Ishikawa (cell line): ENCODE measurements at regions not wholly inside any gene's neighbourhood (a gene's known extent, or its start where the extent isn't known, plus 50 kb on each side); places are given as distances from the start of the nearest gene placed in this dataset.

Source experiments
- CEBPB ChIP-seq: IDR thresholded peaks from 2 replicates; pipeline ENCODE4 v1.6.1; 2012
- EP300 ChIP-seq: IDR thresholded peaks from 2 replicates; pipeline ENCODE4 v1.6.1; 2012; ENCODE audit warnings: borderline replicate concordance
- FOXM1 ChIP-seq: IDR thresholded peaks from 2 replicates; pipeline ENCODE4 v1.6.1; 2012; ENCODE audit warnings: low read depth, borderline replicate concordance
- MAX ChIP-seq: IDR thresholded peaks from 2 replicates; pipeline ENCODE4 v1.6.1; 2012
- NFIC ChIP-seq: IDR thresholded peaks from 2 replicates; pipeline ENCODE4 v1.6.1; 2012
- RAD21 ChIP-seq: IDR thresholded peaks from 2 replicates; pipeline ENCODE4 v1.6.1; 2012; ENCODE audit warnings: low read depth
- REST ChIP-seq: IDR thresholded peaks from 2 replicates; pipeline ENCODE4 v1.6.1; 2012; ENCODE audit warnings: low read depth, mild to moderate bottlenecking
- TAF1 ChIP-seq: IDR thresholded peaks from 2 replicates; pipeline ENCODE4 v1.6.1; 2012; ENCODE audit warnings: low read depth, mild to moderate bottlenecking
- YY1 ChIP-seq: IDR thresholded peaks from 2 replicates; pipeline ENCODE4 v1.6.1; 2012; ENCODE audit warnings: low read depth

- TF ChIP-seq NFIC (no peak), YY1 (no peak), RAD21 (no peak), TAF1 (no peak), MAX (no peak), CEBPB (no peak), EP300 (no peak), REST (no peak), FOXM1 (no peak)
Measured at GRCh38 chr20:29410806-29411457, 1846.5 kb upstream of the DEFB115 start.
